D721Med (cell line): ENCODE measurements at regions not wholly inside any gene's neighbourhood (a gene's known extent, or its start where the extent isn't known, plus 50 kb on each side); places are given as distances from the start of the nearest gene placed in this dataset.

Source experiments
- DNase-seq: peaks from one replicate; pipeline ENCODE4 v3.0.0; 2011; ENCODE audit warnings: low spot score; ENCODE audit not compliant: insufficient read length
- FAIRE-seq: peaks from 2 replicates; lab custom pipeline; 2011; peaks lifted over from hg19 to GRCh38; lab: Jason Lieb, UNC
- CTCF ChIP-seq: IDR thresholded peaks from 2 replicates; pipeline ENCODE4 v1.5.1; 2012; ENCODE audit warnings: mild to moderate bottlenecking, control low read depth; ENCODE audit not compliant: insufficient read depth; ENCODE audit errors: missing control alignments

- DNase-seq (no peak), FAIRE-seq (no peak)
- TF ChIP-seq CTCF, result no peak
Measured at GRCh38 chr16:85502357-85502756, 110.8 kb upstream of the GSE1 start.

- no peak for DNase-seq
- no peak for FAIRE-seq
- TF ChIP-seq CTCF, result no peak
Measured at GRCh38 chr16:85503679-85504231, 109.4 kb upstream of the GSE1 start.

GRCh38 chr16:85504242-85504641 lies 108.9 kb upstream of the GSE1 start:
- FAIRE-seq (no peak), DNase-seq (no peak)
- no peak for TF ChIP-seq CTCF

- FAIRE-seq, result no peak
- DNase-seq, result no peak
- TF ChIP-seq CTCF, result no peak
Measured at GRCh38 chr16:85505794-85506634, 107.1 kb upstream of the GSE1 start.

- no peak for TF ChIP-seq CTCF
- FAIRE-seq (no peak), DNase-seq (no peak)
Measured at GRCh38 chr16:85506635-85506911, 106.5 kb upstream of the GSE1 start.

- no peak for TF ChIP-seq CTCF
- FAIRE-seq (no peak), DNase-seq (no peak)
Measured at GRCh38 chr16:85507342-85507741, 105.8 kb upstream of the GSE1 start.

- no peak for TF ChIP-seq CTCF
Measured at GRCh38 chr16:85508388-85508787, 104.7 kb upstream of the GSE1 start.

More at GRCh38 chr16:85508388-85508787, 104.7 kb upstream of the GSE1 start:
- FAIRE-seq (no peak), DNase-seq (no peak)
